HL-60 (cell line): ENCODE measurements at regions not wholly inside any gene's neighbourhood (a gene's known extent, or its start where the extent isn't known, plus 50 kb on each side); places are given as distances from the start of the nearest gene placed in this dataset.

Source experiments
- GABPA ChIP-seq: IDR thresholded peaks from 2 replicates; pipeline ENCODE4 v1.6.1; 2012; ENCODE audit warnings: low read depth
- POLR2AphosphoS5 ChIP-seq: IDR thresholded peaks from 2 replicates; pipeline ENCODE4 v1.6.1; 2012; ENCODE audit warnings: low read depth
- TF ChIP-seq, protein P1 (sequence below): IDR thresholded peaks from one replicate; pipeline ENCODE4 v1.5.1; 2011; ENCODE audit warnings: low read length, control low read depth, inconsistent platforms; ENCODE audit not compliant: insufficient read depth
- TF ChIP-seq, protein P2 (sequence below): IDR thresholded peaks from 2 replicates; pipeline ENCODE4 v1.6.1; 2012; ENCODE audit warnings: low read depth; ENCODE audit not compliant: insufficient replicate concordance

DNA sequence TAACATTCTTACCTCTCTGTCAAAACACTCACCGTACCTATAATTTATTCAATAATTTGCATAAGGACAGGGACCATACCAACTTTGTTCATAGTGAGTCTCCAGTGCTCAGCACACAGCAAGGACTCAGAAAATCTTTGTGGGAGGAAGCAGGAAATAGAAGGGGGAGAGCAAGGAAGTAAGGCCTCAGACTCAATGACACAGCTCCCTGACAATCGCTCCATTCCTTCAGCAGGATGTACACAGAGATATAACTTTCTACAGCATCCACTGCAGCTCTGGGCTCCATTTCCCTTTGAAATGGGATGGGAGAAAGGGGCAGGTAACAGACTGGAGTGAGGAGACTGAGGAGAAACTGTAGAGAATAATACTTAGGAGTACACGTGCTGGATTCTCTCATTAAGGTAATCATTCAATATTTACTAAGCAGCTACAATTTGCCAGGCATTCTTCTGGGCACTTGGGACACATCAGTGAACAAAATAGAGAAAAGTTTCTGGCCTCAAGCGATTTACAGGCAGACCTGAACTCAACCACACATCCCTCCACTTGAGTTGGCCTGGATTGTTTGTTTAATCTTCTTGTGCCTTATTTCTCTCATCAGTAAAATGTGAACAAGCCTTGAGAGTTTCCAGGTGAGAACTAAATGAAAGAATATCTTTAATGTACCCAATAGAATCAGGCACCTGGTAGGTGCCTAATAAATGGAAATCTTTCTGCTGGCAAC is 330.3 kb upstream of the THBS1 start:
- TF ChIP-seq GABPA (no peak), POLR2AphosphoS5 (no peak)
- TF ChIP-seq, protein P1, sequence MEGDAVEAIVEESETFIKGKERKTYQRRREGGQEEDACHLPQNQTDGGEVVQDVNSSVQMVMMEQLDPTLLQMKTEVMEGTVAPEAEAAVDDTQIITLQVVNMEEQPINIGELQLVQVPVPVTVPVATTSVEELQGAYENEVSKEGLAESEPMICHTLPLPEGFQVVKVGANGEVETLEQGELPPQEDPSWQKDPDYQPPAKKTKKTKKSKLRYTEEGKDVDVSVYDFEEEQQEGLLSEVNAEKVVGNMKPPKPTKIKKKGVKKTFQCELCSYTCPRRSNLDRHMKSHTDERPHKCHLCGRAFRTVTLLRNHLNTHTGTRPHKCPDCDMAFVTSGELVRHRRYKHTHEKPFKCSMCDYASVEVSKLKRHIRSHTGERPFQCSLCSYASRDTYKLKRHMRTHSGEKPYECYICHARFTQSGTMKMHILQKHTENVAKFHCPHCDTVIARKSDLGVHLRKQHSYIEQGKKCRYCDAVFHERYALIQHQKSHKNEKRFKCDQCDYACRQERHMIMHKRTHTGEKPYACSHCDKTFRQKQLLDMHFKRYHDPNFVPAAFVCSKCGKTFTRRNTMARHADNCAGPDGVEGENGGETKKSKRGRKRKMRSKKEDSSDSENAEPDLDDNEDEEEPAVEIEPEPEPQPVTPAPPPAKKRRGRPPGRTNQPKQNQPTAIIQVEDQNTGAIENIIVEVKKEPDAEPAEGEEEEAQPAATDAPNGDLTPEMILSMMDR = no peak
- TF ChIP-seq, protein P2, sequence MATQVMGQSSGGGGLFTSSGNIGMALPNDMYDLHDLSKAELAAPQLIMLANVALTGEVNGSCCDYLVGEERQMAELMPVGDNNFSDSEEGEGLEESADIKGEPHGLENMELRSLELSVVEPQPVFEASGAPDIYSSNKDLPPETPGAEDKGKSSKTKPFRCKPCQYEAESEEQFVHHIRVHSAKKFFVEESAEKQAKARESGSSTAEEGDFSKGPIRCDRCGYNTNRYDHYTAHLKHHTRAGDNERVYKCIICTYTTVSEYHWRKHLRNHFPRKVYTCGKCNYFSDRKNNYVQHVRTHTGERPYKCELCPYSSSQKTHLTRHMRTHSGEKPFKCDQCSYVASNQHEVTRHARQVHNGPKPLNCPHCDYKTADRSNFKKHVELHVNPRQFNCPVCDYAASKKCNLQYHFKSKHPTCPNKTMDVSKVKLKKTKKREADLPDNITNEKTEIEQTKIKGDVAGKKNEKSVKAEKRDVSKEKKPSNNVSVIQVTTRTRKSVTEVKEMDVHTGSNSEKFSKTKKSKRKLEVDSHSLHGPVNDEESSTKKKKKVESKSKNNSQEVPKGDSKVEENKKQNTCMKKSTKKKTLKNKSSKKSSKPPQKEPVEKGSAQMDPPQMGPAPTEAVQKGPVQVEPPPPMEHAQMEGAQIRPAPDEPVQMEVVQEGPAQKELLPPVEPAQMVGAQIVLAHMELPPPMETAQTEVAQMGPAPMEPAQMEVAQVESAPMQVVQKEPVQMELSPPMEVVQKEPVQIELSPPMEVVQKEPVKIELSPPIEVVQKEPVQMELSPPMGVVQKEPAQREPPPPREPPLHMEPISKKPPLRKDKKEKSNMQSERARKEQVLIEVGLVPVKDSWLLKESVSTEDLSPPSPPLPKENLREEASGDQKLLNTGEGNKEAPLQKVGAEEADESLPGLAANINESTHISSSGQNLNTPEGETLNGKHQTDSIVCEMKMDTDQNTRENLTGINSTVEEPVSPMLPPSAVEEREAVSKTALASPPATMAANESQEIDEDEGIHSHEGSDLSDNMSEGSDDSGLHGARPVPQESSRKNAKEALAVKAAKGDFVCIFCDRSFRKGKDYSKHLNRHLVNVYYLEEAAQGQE = no peak
